ENCODE measurements at regions not wholly inside any gene's neighbourhood (a gene's known extent, or its start where the extent isn't known, plus 50 kb on each side); places are given as distances from the start of the nearest gene placed in this dataset.

DNA sequence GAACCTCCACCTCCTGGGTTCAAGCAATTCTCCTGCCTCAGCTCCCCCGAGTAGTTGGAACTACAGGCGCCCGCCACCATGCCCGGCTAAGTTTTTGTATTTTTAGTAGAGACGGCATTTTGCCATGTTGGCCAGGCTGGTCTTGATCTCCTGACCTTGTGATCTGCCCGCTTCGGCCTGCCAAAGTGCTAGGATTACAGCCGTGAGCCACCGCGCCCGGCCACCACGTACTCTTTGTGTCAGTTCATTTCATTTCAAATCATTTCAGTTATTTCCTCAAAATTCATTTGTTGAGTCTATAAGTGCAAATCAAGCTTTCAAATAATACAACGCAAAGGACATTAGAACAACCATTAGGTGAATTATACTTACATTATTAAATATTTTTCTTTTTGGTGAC lies 943.8 kb downstream of the TYW1 start:
- TF ChIP-seq, protein P1, sequence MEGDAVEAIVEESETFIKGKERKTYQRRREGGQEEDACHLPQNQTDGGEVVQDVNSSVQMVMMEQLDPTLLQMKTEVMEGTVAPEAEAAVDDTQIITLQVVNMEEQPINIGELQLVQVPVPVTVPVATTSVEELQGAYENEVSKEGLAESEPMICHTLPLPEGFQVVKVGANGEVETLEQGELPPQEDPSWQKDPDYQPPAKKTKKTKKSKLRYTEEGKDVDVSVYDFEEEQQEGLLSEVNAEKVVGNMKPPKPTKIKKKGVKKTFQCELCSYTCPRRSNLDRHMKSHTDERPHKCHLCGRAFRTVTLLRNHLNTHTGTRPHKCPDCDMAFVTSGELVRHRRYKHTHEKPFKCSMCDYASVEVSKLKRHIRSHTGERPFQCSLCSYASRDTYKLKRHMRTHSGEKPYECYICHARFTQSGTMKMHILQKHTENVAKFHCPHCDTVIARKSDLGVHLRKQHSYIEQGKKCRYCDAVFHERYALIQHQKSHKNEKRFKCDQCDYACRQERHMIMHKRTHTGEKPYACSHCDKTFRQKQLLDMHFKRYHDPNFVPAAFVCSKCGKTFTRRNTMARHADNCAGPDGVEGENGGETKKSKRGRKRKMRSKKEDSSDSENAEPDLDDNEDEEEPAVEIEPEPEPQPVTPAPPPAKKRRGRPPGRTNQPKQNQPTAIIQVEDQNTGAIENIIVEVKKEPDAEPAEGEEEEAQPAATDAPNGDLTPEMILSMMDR (IDR thresholded peaks at IDR 0.05; ENCODE audit: insufficient read depth, low read depth, low read length) = no peak
- TF ChIP-seq EZH2 (IDR thresholded peaks at IDR 0.05; ENCODE audit: insufficient read depth, low read length) = no peak

Data from astrocyte (in vitro differentiated cells and primary cell).